ENCODE measurements at regions not wholly inside any gene's neighbourhood (a gene's known extent, or its start where the extent isn't known, plus 50 kb on each side); places are given as distances from the start of the nearest gene placed in this dataset.

GRCh38 chr2:173766537-173767289 is 198.5 kb downstream of the SP3 start:
- no peak for DNase-seq (ENCODE audit: low read depth in 3 of 3)

GRCh38 chr2:173770947-173771678 is 194.1 kb downstream of the SP3 start:
- no peak for DNase-seq (ENCODE audit: low read depth in 3 of 3)

- DNase-seq (ENCODE audit: low read depth in 3 of 3): no peak
These were observed 193.0 kb downstream of the SP3 start for GRCh38 chr2:173772205-173772604.

GRCh38 chr2:173773076-173773475 is 192.1 kb downstream of the SP3 start:
- DNase-seq (ENCODE audit: low read depth in 3 of 3): no peak

GRCh38 chr2:173775440-173775839 is 189.7 kb downstream of the SP3 start:
- DNase-seq (ENCODE audit: low read depth in 3 of 3): no peak

- no peak for DNase-seq (ENCODE audit: low read depth in 3 of 3)
These were observed 182.5 kb downstream of the SP3 start for GRCh38 chr2:173782681-173783080.

GRCh38 chr2:173783382-173783781 is 181.8 kb downstream of the SP3 start:
- no peak for DNase-seq (ENCODE audit: low read depth in 3 of 3)

GRCh38 chr2:173785813-173786212 is 179.4 kb downstream of the SP3 start:
- no peak for DNase-seq (ENCODE audit: low read depth in 3 of 3)

- DNase-seq (ENCODE audit: low read depth in 3 of 3): no peak
These were observed 173.7 kb downstream of the SP3 start for GRCh38 chr2:173791502-173791901.

- DNase-seq (ENCODE audit: low read depth in 3 of 3): no peak
These were observed 173.0 kb downstream of the SP3 start for GRCh38 chr2:173792166-173792565.

- DNase-seq (ENCODE audit: low read depth in 3 of 3): no peak
These were observed 172.4 kb downstream of the SP3 start for GRCh38 chr2:173792741-173793140.

- no peak for DNase-seq (ENCODE audit: low read depth in 3 of 3)
These were observed 171.2 kb downstream of the SP3 start for GRCh38 chr2:173793709-173794565.

GRCh38 chr2:173797586-173798263 is 167.4 kb downstream of the SP3 start:
- no peak for DNase-seq (ENCODE audit: low read depth in 3 of 3)

- DNase-seq (ENCODE audit: low read depth in 3 of 3): no peak
These were observed 162.7 kb downstream of the SP3 start for GRCh38 chr2:173802518-173802917.

GRCh38 chr2:173803449-173803848 is 161.7 kb downstream of the SP3 start:
- DNase-seq (ENCODE audit: low read depth in 3 of 3): no peak

GRCh38 chr2:173806761-173807160 is 158.4 kb downstream of the SP3 start:
- no peak for DNase-seq (ENCODE audit: low read depth in 3 of 3)

- DNase-seq (ENCODE audit: low read depth in 3 of 3): no peak
These were observed 156.5 kb downstream of the SP3 start for GRCh38 chr2:173808718-173809117.

- DNase-seq (ENCODE audit: low read depth in 3 of 3): no peak
These were observed 152.9 kb downstream of the SP3 start for GRCh38 chr2:173812321-173812720.

GRCh38 chr2:173814306-173814705 is 150.9 kb downstream of the SP3 start:
- no peak for DNase-seq (ENCODE audit: low read depth in 3 of 3)

GRCh38 chr2:173815772-173816171 is 149.4 kb downstream of the SP3 start:
- DNase-seq (ENCODE audit: low read depth in 3 of 3): no peak

GRCh38 chr2:173817582-173817981 is 147.6 kb downstream of the SP3 start:
- DNase-seq (ENCODE audit: low read depth in 3 of 3): no peak

- no peak for DNase-seq (ENCODE audit: low read depth in 3 of 3)
These were observed 146.9 kb downstream of the SP3 start for GRCh38 chr2:173818285-173818684.
